NB4 (cell line): ENCODE measurements at regions not wholly inside any gene's neighbourhood (a gene's known extent, or its start where the extent isn't known, plus 50 kb on each side); places are given as distances from the start of the nearest gene placed in this dataset.

Experiments
- POLR2A ChIP-seq: IDR thresholded peaks from 2 replicates; pipeline ENCODE4 v1.6.1; 2011; ENCODE audit warnings: mild to moderate bottlenecking; ENCODE audit not compliant: insufficient read length; ENCODE audit errors: extremely low read depth
- TF ChIP-seq, protein P1 (sequence below): IDR thresholded peaks from one replicate; pipeline ENCODE4 v1.5.1; 2012; ENCODE audit warnings: low read depth, low read length

GRCh38 chr3:176647987-176648386 is 549.3 kb downstream of the TBL1XR1 start:
- TF ChIP-seq, protein P1, sequence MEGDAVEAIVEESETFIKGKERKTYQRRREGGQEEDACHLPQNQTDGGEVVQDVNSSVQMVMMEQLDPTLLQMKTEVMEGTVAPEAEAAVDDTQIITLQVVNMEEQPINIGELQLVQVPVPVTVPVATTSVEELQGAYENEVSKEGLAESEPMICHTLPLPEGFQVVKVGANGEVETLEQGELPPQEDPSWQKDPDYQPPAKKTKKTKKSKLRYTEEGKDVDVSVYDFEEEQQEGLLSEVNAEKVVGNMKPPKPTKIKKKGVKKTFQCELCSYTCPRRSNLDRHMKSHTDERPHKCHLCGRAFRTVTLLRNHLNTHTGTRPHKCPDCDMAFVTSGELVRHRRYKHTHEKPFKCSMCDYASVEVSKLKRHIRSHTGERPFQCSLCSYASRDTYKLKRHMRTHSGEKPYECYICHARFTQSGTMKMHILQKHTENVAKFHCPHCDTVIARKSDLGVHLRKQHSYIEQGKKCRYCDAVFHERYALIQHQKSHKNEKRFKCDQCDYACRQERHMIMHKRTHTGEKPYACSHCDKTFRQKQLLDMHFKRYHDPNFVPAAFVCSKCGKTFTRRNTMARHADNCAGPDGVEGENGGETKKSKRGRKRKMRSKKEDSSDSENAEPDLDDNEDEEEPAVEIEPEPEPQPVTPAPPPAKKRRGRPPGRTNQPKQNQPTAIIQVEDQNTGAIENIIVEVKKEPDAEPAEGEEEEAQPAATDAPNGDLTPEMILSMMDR, result no peak
- TF ChIP-seq POLR2A, result no peak
